IMR-90 (cell line): ENCODE measurements at regions not wholly inside any gene's neighbourhood (a gene's known extent, or its start where the extent isn't known, plus 50 kb on each side); places are given as distances from the start of the nearest gene placed in this dataset.

Experiments used
- BHLHE40 ChIP-seq: fragments of 150-350 bp; IDR thresholded peaks from 2 replicates; pipeline ENCODE4 v1.6.1; 2016; ENCODE audit warnings: mild to moderate bottlenecking, low read depth, low read length
- CTCF ChIP-seq: conservative IDR thresholded peaks from 2 replicates; pipeline ENCODE4 v1.5.1; 2012; ENCODE audit warnings: mild to moderate bottlenecking, low read depth, low read length, improper control_type of control experiment
- POLR2A ChIP-seq: IDR thresholded peaks from 2 replicates; pipeline ENCODE4 v1.6.1; 2012; ENCODE audit warnings: mild to moderate bottlenecking, low read depth, low read length
- RCOR1 ChIP-seq: IDR thresholded peaks from 2 replicates; pipeline ENCODE4 v1.6.1; 2012; ENCODE audit warnings: mild to moderate bottlenecking, low read length, improper control_type of control experiment; ENCODE audit not compliant: insufficient replicate concordance
- RFX5 ChIP-seq: IDR thresholded peaks from 2 replicates; pipeline ENCODE4 v1.8.0; 2012; ENCODE audit warnings: low read depth, mild to moderate bottlenecking, low read length, moderate library complexity
- SMC3 ChIP-seq: fragments of 150-350 bp; IDR thresholded peaks from 2 replicates; pipeline ENCODE4 v1.6.1; 2016; ENCODE audit warnings: low read depth, mild to moderate bottlenecking, antibody characterized with exemption, low read length, moderate library complexity

- no peak for TF ChIP-seq CTCF
- no peak for TF ChIP-seq SMC3
- TF ChIP-seq RCOR1 = no peak
- no peak for TF ChIP-seq BHLHE40
- TF ChIP-seq RFX5 = no peak
- TF ChIP-seq POLR2A = no peak
These were observed 225.8 kb downstream of the RNF152 start for GRCh38 chr18:61666876-61667590.
